Loucy (cell line): ENCODE measurements at regions not wholly inside any gene's neighbourhood (a gene's known extent, or its start where the extent isn't known, plus 50 kb on each side); places are given as distances from the start of the nearest gene placed in this dataset.

Source experiments
- H2AFZ ChIP-seq: fragments of 200-600 bp; sonication (generic); 2 replicates; pipeline ENCODE4 v1.6.0; 2016; ENCODE audit warnings: antibody characterized with exemption, mild to moderate bottlenecking, low read length, moderate library complexity
- H3F3A ChIP-seq: fragments of 200-600 bp; 2 replicates; pipeline ENCODE4 v1.6.0; 2016; ENCODE audit warnings: antibody characterized with exemption, low read depth, mild to moderate bottlenecking
- H3K27me3 ChIP-seq: fragments of 200-600 bp; sonication (generic); 2 replicates; pipeline ENCODE4 v1.6.1; 2014; ENCODE audit warnings: low read length, mild to moderate bottlenecking; ENCODE audit not compliant: insufficient read depth, poor library complexity, severe bottlenecking
- H3K36me3 ChIP-seq: fragments of 200-600 bp; sonication (generic); 2 replicates; pipeline ENCODE4 v1.6.1; 2016; ENCODE audit warnings: low read length; ENCODE audit not compliant: insufficient read depth
- H3K4me1 ChIP-seq: fragments of 200-600 bp; sonication (generic); 2 replicates; pipeline ENCODE4 v1.5.1; 2014; ENCODE audit warnings: low read length, mild to moderate bottlenecking; ENCODE audit not compliant: insufficient read depth, poor library complexity, severe bottlenecking
- H3K4me2 ChIP-seq: fragments of 200-600 bp; sonication (generic); 2 replicates; pipeline ENCODE4 v1.6.0; 2014; ENCODE audit warnings: antibody characterized with exemption, low read length, low read depth, mild to moderate bottlenecking; ENCODE audit not compliant: poor library complexity, severe bottlenecking
- H3K4me3 ChIP-seq: fragments of 200-600 bp; sonication (generic); 2 replicates; pipeline ENCODE4 v1.5.1; 2014; ENCODE audit warnings: low read length, mild to moderate bottlenecking, mixed read lengths; ENCODE audit not compliant: poor library complexity, severe bottlenecking
- H3K79me2 ChIP-seq: fragments of 200-600 bp; sonication (generic); 2 replicates; pipeline ENCODE4 v1.6.1; 2014; ENCODE audit warnings: low read length; ENCODE audit not compliant: insufficient read depth
- H3K9ac ChIP-seq: fragments of 200-600 bp; sonication (generic); 2 replicates; pipeline ENCODE4 v1.6.0; 2014; ENCODE audit warnings: mild to moderate bottlenecking, low read depth, low read length, moderate library complexity; ENCODE audit not compliant: poor library complexity, severe bottlenecking
- H3K9me2 ChIP-seq: fragments of 200-600 bp; sonication (generic); replicated peaks from 2 replicates; pipeline ENCODE4 v1.6.1; 2016; ENCODE audit warnings: low read depth, low read length, mixed read lengths
- H3K9me3 ChIP-seq: fragments of 200-600 bp; sonication (generic); 2 replicates; pipeline ENCODE4 v1.6.1; 2014; ENCODE audit warnings: mild to moderate bottlenecking, antibody characterized with exemption, low read length, low read depth; ENCODE audit not compliant: insufficient read depth
- H4K20me1 ChIP-seq: fragments of 200-600 bp; sonication (generic); 2 replicates; pipeline ENCODE4 v1.6.0; 2014; ENCODE audit warnings: antibody characterized with exemption, low read length, mild to moderate bottlenecking; ENCODE audit not compliant: insufficient read depth, poor library complexity, severe bottlenecking
- EZH2phosphoT487 ChIP-seq: fragments of 200-600 bp; IDR thresholded peaks from 2 replicates; pipeline ENCODE4 v1.6.1; 2018; ENCODE audit warnings: antibody characterized with exemption, mild to moderate bottlenecking, moderate library complexity, borderline replicate concordance
- TF ChIP-seq, protein P1 (sequence below): fragments of 200-600 bp; sonication (generic); conservative IDR thresholded peaks from 2 replicates; pipeline ENCODE4 v1.5.1; 2014; ENCODE audit warnings: mild to moderate bottlenecking, antibody characterized with exemption, low read length

DNA sequence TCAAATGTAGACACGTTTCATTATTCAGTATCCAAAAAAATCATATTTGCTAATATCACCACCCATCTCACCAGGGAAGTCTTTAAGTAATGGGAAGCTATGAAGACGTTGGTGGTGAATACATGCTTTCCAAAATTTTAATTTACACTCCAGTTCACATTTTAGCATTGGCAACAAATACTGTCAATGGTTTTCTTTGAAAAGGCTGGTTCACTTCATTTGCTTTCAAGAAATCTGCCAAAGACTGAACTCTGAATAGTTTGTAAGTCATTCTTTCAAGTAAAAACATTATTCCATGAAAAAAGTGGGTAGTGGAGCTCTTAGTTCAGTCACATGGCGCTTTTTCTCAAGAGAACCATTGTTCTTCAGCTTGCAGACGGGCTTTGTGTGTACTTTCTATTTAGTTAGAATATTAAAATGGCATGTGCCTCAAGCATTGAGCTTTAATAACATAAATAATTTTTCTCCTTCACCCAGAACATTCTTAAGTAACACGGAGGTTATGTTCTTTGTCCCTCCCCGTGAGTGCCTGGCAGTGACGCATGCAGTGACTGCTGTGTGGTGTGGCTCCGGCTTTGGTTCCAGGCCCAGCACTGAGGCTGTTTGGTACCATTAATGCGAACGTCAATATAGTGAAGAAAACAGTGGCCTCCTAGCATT is 300.0 kb upstream of the HDAC4 start:
- H3K4me2 ChIP-seq = no peak overlapping the region
- no peaks in the 10 kb centered on the region for H3F3A ChIP-seq
- no peaks in the 10 kb centered on the region for H3K9me3 ChIP-seq
- no peaks in the 10 kb centered on the region for H4K20me1 ChIP-seq
- no peak overlapping the region for H3K9ac ChIP-seq
- TF ChIP-seq, protein P1, sequence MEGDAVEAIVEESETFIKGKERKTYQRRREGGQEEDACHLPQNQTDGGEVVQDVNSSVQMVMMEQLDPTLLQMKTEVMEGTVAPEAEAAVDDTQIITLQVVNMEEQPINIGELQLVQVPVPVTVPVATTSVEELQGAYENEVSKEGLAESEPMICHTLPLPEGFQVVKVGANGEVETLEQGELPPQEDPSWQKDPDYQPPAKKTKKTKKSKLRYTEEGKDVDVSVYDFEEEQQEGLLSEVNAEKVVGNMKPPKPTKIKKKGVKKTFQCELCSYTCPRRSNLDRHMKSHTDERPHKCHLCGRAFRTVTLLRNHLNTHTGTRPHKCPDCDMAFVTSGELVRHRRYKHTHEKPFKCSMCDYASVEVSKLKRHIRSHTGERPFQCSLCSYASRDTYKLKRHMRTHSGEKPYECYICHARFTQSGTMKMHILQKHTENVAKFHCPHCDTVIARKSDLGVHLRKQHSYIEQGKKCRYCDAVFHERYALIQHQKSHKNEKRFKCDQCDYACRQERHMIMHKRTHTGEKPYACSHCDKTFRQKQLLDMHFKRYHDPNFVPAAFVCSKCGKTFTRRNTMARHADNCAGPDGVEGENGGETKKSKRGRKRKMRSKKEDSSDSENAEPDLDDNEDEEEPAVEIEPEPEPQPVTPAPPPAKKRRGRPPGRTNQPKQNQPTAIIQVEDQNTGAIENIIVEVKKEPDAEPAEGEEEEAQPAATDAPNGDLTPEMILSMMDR = no peak
- no peak for TF ChIP-seq EZH2phosphoT487
- H3K36me3 ChIP-seq = no peaks in the 10 kb centered on the region
- H3K27me3 ChIP-seq = no peaks in the 10 kb centered on the region
- no peaks in the 10 kb centered on the region for H3K9me2 ChIP-seq
- no peak overlapping the region for H2AFZ ChIP-seq
- H3K4me3 ChIP-seq = no peak overlapping the region
- H3K79me2 ChIP-seq = no peaks in the 10 kb centered on the region
- no peaks in the 10 kb centered on the region for H3K4me1 ChIP-seq

DNA sequence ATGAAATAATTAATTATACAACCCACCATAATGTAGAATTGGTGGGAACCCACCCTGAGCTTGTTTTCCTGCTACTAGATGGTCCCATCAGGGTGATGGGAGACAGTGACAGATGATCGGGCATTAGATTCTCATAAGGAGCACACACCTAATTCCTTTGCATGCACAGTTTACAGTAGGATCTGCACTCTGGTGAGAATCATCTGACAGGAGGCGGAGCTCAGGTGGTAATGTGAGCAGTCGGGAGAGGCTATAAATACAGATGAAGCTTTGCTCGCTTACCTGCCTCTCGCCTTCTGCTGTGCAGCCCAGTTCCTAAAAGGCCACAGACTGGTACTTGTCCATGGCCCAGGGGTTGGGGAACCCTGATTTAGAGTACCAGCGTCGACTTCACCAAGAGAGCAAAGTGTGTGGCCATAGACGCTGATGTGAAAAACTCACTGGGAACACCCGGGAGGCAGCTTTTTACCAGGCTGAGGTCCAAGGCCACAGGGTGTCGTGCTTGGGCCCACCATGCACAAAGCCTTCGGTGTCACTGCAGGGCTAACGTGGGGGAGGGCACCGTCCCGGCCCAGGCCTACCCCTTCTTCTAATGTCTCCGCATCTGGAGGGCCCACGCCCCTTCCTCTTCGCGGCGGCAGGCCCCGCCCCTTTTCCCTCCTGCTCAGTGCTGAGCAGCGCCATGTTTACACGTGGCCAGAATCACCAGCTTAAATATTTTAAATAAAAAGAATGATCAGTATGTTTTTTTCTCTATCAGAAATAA is 296.8 kb upstream of the HDAC4 start:
- Histone ChIP-seq H2AFZ (no peak overlapping the region), H3K9ac (no peak overlapping the region), H4K20me1 (no peaks in the 10 kb centered on the region), H3K4me3 (no peak overlapping the region), H3K36me3 (no peaks in the 10 kb centered on the region), H3F3A (no peaks in the 10 kb centered on the region), H3K4me2 (no peak overlapping the region), H3K9me3 (no peaks in the 10 kb centered on the region; the same call in 1 of the 2 replicates), H3K9me2 (no peaks in the 10 kb centered on the region), H3K79me2 (no peaks in the 10 kb centered on the region), H3K27me3 (no peaks in the 10 kb centered on the region), H3K4me1 (no peaks in the 10 kb centered on the region)
- no peak for TF ChIP-seq EZH2phosphoT487
- TF ChIP-seq, protein P1 = no peak

DNA sequence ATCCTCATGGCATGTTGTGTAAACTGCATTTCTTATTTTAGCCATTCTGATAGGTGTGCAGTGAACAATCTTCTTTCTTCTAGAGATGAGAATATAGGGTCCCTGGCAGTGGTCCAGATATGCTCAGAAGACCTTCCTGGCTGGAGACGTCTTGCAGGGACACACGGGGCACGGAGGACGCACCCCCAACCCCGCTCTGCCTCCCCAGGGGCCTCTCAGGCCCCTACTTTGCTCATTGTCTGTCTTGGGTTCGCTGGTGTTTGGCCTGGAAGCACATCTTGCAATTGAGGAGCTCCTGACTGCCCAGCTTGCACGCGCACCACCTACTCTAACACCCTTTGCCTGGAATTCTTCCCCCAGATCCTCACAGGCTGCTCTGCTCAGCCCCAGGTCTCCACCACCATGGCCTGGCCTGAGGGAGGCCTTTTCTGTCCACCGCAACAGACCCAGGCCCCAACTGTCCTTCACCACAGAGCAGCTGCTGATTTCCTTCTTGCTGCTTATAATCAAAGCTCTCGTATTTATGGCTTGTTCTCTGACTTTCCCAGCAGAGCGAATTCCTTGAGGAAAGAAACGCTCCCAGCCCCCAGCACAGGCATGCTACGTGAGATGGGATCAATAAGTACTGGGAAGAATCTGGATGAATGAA is 295.9 kb upstream of the HDAC4 start:
- H3K9me3 ChIP-seq = no peaks in the 10 kb centered on the region; the same call in 1 of the 2 replicates
- no peak overlapping the region for H3K4me3 ChIP-seq
- no peaks in the 10 kb centered on the region for H4K20me1 ChIP-seq
- H3K79me2 ChIP-seq = no peaks in the 10 kb centered on the region
- no peak overlapping the region for H2AFZ ChIP-seq
- H3K4me2 ChIP-seq = no peak overlapping the region
- no peaks in the 10 kb centered on the region for H3K4me1 ChIP-seq
- H3K27me3 ChIP-seq = no peaks in the 10 kb centered on the region
- H3K9ac ChIP-seq = no peak overlapping the region
- no peaks in the 10 kb centered on the region for H3K9me2 ChIP-seq
- TF ChIP-seq EZH2phosphoT487 = no peak
- TF ChIP-seq, protein P1 = no peak
- no peaks in the 10 kb centered on the region for H3F3A ChIP-seq
- H3K36me3 ChIP-seq = no peaks in the 10 kb centered on the region
